Liver (tissue), 8 donors: ENCODE measurements at regions not wholly inside any gene's neighbourhood (a gene's known extent, or its start where the extent isn't known, plus 50 kb on each side); places are given as distances from the start of the nearest gene placed in this dataset.

Source experiments
- DNase-seq: peaks from one replicate; pipeline ENCODE4 v3.0.0-alpha.2; 2017; ENCODE audit warnings: low spot score
- H3K27ac ChIP-seq, 2 donors: one replicate each; pipeline ENCODE4 v1.7.0; 2013; ENCODE audit warnings: inconsistent platforms in 2 of 2, low read length in 2 of 2, control low read depth in 1 of 2, low read depth in 1 of 2, mild to moderate bottlenecking in 1 of 2
- H3K27me3 ChIP-seq, 4 donors: one replicate each; pipeline versions ENCODE4 v1.6.1 to v1.7.0; 2013; ENCODE audit warnings: low read length in 3 of 4, inconsistent platforms in 1 of 4, mild to moderate bottlenecking in 1 of 4, moderate library complexity in 1 of 4; ENCODE audit not compliant: control insufficient read depth in 4 of 4, insufficient read depth in 4 of 4
- H3K36me3 ChIP-seq, 4 donors: one replicate each; pipeline versions ENCODE4 v1.6.1 to v1.7.0; 2013; ENCODE audit warnings: low read length in 3 of 4, mild to moderate bottlenecking in 3 of 4, low read depth in 1 of 4, moderate library complexity in 1 of 4; ENCODE audit not compliant: control insufficient read depth in 4 of 4, insufficient read depth in 3 of 4
- H3K4me1 ChIP-seq, 4 donors: one replicate each; pipeline versions ENCODE4 v1.6.1 to v1.7.0; 2013; ENCODE audit warnings: low read length in 3 of 4, mild to moderate bottlenecking in 3 of 4, moderate library complexity in 1 of 4; ENCODE audit not compliant: control insufficient read depth in 4 of 4, insufficient read depth in 4 of 4
- H3K4me3 ChIP-seq, 3 donors: one replicate each; pipeline versions ENCODE4 v1.6.1 to v1.7.0; 2013; ENCODE audit warnings: low read length in 3 of 3, control low read depth in 1 of 3, low read depth in 1 of 3, mild to moderate bottlenecking in 1 of 3
- H3K9ac ChIP-seq, 2 donors: one replicate each; pipeline ENCODE4 v1.7.0; 2013; ENCODE audit warnings: low read length in 2 of 2, mild to moderate bottlenecking in 2 of 2, moderate library complexity in 2 of 2, control low read depth in 1 of 2, low read depth in 1 of 2
- H3K9me3 ChIP-seq, 4 donors: one replicate each; pipeline versions ENCODE4 v1.6.1 to v1.7.0; 2013; ENCODE audit warnings: low read length in 3 of 4; ENCODE audit not compliant: control insufficient read depth in 4 of 4
- EGR1 ChIP-seq, 2 donors: IDR thresholded peaks; 2 replicates each; pipeline ENCODE4 v1.6.1; 2016 to 2018; ENCODE audit warnings: antibody characterized with exemption in 2 of 2, low read depth in 2 of 2
- FOXA1 ChIP-seq: IDR thresholded peaks from 2 replicates; pipeline ENCODE4 v1.6.1; 2016; ENCODE audit warnings: antibody characterized with exemption
- GABPA ChIP-seq, 2 donors: IDR thresholded peaks in 1 of 2; conservative IDR thresholded peaks in 1 of 2; 2 replicates each; pipeline ENCODE4 v1.6.1; 2016; ENCODE audit warnings: antibody characterized with exemption in 2 of 2, mild to moderate bottlenecking in 1 of 2, moderate library complexity in 1 of 2
- HNF4A ChIP-seq, 2 donors: conservative IDR thresholded peaks; 2 replicates each; pipeline ENCODE4 v1.6.1; 2016; ENCODE audit warnings: antibody characterized with exemption in 2 of 2, mild to moderate bottlenecking in 2 of 2
- JUND ChIP-seq, 2 donors: IDR thresholded peaks; 2 replicates each; pipeline ENCODE4 v1.6.1; 2016; ENCODE audit warnings: antibody characterized with exemption in 2 of 2
- NR2F2 ChIP-seq: IDR thresholded peaks from 2 replicates; pipeline ENCODE4 v1.6.1; 2016; ENCODE audit warnings: antibody characterized with exemption
- RAD21 ChIP-seq, 2 donors: IDR thresholded peaks; 2 replicates each; pipeline ENCODE4 v1.6.1; 2016; ENCODE audit warnings: antibody characterized with exemption in 2 of 2, mild to moderate bottlenecking in 2 of 2
- RXRA ChIP-seq, 2 donors: IDR thresholded peaks; 2 replicates each; pipeline ENCODE4 v1.6.1; 2017 to 2018; ENCODE audit warnings: antibody characterized with exemption in 2 of 2, mild to moderate bottlenecking in 1 of 2
- TAF1 ChIP-seq: conservative IDR thresholded peaks from 2 replicates; pipeline ENCODE4 v1.6.1; 2016; ENCODE audit warnings: antibody characterized with exemption, mild to moderate bottlenecking
- YY1 ChIP-seq: IDR thresholded peaks from 2 replicates; pipeline ENCODE4 v1.6.1; 2016; ENCODE audit warnings: antibody characterized with exemption, mild to moderate bottlenecking
- WGBS: extraction: QIAGEN DNeasy Blood & Tissue Kit; methylation state at CpG from one replicate; pipeline ENCODE4 v1.1.7; 2013; 5-methylcytosine and 5-hydroxymethylcytosine counted together
- TF ChIP-seq, protein P1 (sequence below): IDR thresholded peaks from 2 replicates; pipeline ENCODE4 v1.6.1; 2016; ENCODE audit warnings: antibody characterized with exemption, mild to moderate bottlenecking
- TF ChIP-seq, protein P2 (sequence below): fragments of 150-350 bp; IDR thresholded peaks from 2 replicates; pipeline ENCODE4 v1.5.1; 2017; ENCODE audit warnings: improper control_type of control experiment, low read depth, low read length; ENCODE audit not compliant: missing input control
- TF ChIP-seq, protein P3 (sequence below): IDR thresholded peaks from 2 replicates; pipeline ENCODE4 v1.6.1; 2016; ENCODE audit warnings: antibody characterized with exemption
- TF ChIP-seq, protein P4 (sequence below): IDR thresholded peaks from 2 replicates; pipeline ENCODE4 v1.6.1; 2016; ENCODE audit warnings: antibody characterized with exemption
- donor health status: healthy.
- donor health status: healthy.
- donor health status: healthy.
- donor health status: healthy.
- donor health status: healthy.

DNA sequence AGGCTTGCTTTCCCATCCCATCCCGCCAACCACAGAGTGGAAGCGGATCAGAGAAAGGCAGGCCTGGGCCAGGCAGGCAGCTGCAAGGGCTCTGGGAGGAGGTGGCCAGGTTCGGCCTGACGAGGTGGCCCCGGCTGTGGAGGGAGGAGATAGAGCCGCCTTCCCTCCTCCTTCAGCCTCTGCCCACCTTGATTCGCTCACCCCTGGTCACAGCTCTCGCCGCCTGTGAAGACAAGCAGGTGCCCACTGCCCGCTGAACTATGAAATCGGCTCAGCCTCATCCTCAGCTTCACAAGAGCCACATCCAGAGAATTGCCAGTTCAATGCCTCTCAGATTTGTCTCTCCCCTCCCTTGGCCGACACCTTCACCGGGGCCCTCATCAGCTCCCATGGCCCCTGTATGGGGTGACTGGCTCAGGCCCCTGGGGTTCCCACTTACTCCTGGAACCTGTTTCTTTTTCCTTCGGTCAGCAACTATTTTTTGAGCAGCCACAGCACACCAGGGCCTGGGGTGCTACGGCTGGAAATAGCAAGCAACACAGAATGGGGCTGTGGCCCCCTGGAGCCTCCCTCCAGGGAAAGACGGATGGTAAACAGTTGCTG is 80.0 kb upstream of the CHST15 start (continued):
- TF ChIP-seq, protein P1, sequence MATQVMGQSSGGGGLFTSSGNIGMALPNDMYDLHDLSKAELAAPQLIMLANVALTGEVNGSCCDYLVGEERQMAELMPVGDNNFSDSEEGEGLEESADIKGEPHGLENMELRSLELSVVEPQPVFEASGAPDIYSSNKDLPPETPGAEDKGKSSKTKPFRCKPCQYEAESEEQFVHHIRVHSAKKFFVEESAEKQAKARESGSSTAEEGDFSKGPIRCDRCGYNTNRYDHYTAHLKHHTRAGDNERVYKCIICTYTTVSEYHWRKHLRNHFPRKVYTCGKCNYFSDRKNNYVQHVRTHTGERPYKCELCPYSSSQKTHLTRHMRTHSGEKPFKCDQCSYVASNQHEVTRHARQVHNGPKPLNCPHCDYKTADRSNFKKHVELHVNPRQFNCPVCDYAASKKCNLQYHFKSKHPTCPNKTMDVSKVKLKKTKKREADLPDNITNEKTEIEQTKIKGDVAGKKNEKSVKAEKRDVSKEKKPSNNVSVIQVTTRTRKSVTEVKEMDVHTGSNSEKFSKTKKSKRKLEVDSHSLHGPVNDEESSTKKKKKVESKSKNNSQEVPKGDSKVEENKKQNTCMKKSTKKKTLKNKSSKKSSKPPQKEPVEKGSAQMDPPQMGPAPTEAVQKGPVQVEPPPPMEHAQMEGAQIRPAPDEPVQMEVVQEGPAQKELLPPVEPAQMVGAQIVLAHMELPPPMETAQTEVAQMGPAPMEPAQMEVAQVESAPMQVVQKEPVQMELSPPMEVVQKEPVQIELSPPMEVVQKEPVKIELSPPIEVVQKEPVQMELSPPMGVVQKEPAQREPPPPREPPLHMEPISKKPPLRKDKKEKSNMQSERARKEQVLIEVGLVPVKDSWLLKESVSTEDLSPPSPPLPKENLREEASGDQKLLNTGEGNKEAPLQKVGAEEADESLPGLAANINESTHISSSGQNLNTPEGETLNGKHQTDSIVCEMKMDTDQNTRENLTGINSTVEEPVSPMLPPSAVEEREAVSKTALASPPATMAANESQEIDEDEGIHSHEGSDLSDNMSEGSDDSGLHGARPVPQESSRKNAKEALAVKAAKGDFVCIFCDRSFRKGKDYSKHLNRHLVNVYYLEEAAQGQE: no peak
- TF ChIP-seq RXRA (IDR thresholded peaks at IDR 0.05) (no peak), TAF1 (no peak), NR2F2 (no peak), EGR1 (IDR thresholded peaks at IDR 0.05; ENCODE audit: low read depth in 2 of 2) (no peak), JUND (IDR thresholded peaks at IDR 0.05) (no peak)

DNA sequence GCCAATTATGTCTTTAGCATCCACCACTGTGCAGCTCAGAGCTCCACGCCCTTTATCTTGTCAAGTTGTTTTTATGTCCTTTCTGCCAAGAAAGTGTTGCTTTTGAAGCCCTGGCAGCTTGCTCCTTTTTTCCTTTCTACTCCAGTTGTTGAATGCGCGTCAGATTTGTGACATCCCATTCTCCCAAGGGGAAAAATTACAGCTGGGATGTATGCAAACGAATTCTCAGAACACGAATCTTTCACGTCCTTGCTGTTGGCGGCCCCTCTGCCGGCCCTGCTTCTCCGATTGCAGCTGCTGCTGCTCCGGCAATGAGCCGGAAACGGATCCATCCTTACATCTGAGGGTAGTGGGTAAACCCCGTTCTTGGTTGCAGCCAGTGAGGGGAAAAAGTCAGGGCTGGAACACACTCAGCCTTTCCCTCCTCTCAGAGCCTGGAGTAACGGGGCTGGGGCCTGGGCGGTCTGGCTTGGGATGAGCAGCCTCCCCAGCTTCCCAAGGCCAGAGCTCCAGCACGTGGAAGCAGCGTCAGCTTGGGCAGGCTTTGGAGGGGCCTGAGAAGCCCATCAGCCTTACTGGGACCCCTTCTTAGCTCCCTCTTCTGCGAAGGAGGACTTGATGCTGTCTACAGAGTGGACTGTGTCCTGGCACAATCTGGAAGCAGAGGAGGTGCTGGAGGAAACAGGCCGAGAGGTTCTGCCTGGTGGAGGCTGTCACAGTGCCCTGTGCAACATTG is 79.0 kb upstream of the CHST15 start:
- WGBS: 84% methylated on average over 19 of the region's 19 CpGs
- TF ChIP-seq, protein P2, sequence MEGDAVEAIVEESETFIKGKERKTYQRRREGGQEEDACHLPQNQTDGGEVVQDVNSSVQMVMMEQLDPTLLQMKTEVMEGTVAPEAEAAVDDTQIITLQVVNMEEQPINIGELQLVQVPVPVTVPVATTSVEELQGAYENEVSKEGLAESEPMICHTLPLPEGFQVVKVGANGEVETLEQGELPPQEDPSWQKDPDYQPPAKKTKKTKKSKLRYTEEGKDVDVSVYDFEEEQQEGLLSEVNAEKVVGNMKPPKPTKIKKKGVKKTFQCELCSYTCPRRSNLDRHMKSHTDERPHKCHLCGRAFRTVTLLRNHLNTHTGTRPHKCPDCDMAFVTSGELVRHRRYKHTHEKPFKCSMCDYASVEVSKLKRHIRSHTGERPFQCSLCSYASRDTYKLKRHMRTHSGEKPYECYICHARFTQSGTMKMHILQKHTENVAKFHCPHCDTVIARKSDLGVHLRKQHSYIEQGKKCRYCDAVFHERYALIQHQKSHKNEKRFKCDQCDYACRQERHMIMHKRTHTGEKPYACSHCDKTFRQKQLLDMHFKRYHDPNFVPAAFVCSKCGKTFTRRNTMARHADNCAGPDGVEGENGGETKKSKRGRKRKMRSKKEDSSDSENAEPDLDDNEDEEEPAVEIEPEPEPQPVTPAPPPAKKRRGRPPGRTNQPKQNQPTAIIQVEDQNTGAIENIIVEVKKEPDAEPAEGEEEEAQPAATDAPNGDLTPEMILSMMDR: no peak
- TF ChIP-seq HNF4A (conservative IDR thresholded peaks at IDR 0.05) (no peak), GABPA (IDR thresholded peaks at IDR 0.05 in 1 of 2, conservative IDR thresholded peaks at IDR 0.05 in 1 of 2) (no peak), YY1 (no peak), RXRA (IDR thresholded peaks at IDR 0.05) (no peak), EGR1 (IDR thresholded peaks at IDR 0.05; ENCODE audit: low read depth in 2 of 2) (no peak), JUND (IDR thresholded peaks at IDR 0.05) (no peak), FOXA1 (no peak), RAD21 (IDR thresholded peaks at IDR 0.05) (no peak), TAF1 (no peak)
- TF ChIP-seq, protein P3, sequence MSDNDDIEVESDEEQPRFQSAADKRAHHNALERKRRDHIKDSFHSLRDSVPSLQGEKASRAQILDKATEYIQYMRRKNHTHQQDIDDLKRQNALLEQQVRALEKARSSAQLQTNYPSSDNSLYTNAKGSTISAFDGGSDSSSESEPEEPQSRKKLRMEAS: no peak
- TF ChIP-seq, protein P4, sequence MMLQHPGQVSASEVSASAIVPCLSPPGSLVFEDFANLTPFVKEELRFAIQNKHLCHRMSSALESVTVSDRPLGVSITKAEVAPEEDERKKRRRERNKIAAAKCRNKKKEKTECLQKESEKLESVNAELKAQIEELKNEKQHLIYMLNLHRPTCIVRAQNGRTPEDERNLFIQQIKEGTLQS: no peak
- TF ChIP-seq, protein P1: no peak
- H3K9me3 ChIP-seq: peaks cover 0 to 2% (median 0%) of the 10 kb centered on the region in 4 donors
- peak overlapping the region in 1 of 2 donors; percentile 42 for H3K27ac ChIP-seq
- H3K36me3 ChIP-seq: no peaks in the 10 kb centered on the region
- no peak for DNase-seq
- H3K4me1 ChIP-seq: no peaks in the 10 kb centered on the region
- H3K9ac ChIP-seq: no peak overlapping the region
- no peaks in the 10 kb centered on the region for H3K27me3 ChIP-seq
- no peak overlapping the region for H3K4me3 ChIP-seq
